GM18868 (cell line): ENCODE measurements at regions not wholly inside any gene's neighbourhood (a gene's known extent, or its start where the extent isn't known, plus 50 kb on each side); places are given as distances from the start of the nearest gene placed in this dataset.
"Not testable (repeated sequence)": the region's sequence is repeated elsewhere in the genome, so short reads cannot be mapped to it uniquely, and the experiment has no call there.

Experiments
- ATAC-seq: cut with Tn5 transposase; IDR thresholded peaks from one replicate; pipeline ENCODE4 v1.9.1; 2021; ENCODE audit warnings: mild to moderate bottlenecking, moderate library complexity; ENCODE audit not compliant: unreplicated experiment

DNA sequence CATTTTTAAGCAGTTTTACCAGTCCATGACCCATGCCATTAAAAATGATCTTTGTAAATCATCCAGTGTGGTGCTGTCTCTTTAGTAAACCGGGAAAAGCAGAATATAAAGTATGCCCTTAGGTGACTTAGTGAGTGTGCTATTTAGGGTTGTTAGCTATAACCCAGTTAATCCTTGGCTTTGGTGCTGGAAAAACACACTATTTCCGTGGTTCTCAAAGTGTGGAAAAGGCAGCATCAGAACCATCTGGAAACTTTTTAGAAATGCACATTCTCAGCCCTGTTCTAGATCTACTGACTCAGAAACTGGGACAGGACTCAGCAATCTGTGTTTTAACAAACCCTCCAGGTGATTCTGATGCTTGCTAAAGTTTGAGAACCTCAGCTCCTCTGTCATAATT is 123.6 kb upstream of the ZNF608 start:
- ATAC-seq = no peak

DNA sequence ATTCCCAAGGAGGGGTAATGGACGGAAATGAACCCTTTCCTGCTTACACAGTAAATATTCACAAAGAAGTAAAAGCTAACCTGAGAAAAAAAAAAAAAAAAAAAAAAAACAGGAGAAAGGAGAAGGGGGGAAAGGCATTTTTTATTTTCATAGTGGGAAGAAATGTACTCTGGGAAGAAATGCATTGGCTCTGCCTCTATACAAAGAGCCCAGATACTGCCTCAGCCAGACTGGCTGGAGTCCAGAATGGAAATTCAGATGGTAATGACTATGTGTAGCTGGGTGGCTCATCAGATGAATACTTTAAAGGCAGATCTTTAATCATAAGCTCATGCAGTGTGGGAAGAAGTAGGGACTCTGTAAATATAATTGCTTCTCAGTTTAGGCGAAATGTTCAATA is 124.9 kb upstream of the ZNF608 start:
- no peak for ATAC-seq

- ATAC-seq = no peak
Observed at GRCh38 chr5:124872086-124872485, 125.6 kb upstream of the ZNF608 start.

GRCh38 chr5:124872615-124873014 is 126.2 kb upstream of the ZNF608 start:
- no peak for ATAC-seq

- ATAC-seq = no peak
Observed at GRCh38 chr5:124873188-124873587, 126.7 kb upstream of the ZNF608 start.

DNA sequence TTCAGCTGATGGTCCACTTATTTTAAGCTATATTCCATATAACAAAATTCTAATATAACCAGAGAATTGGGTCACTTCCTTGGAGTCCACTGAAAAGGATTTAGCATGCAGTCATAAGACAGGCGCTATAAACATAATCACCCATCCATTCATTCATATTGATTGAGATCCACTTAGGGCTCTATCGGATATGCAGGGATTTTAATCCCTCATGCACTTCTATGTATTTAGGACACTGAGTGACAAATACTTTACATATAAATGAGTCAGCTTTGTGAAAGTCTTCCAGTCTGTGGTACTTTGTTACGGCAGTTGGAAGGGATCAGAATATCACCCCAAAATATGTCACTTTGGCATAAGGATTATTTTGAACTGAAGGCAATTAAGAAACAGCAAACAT is 127.3 kb upstream of the ZNF608 start:
- no peak for ATAC-seq

GRCh38 chr5:124876566-124876965 is 130.1 kb upstream of the ZNF608 start:
- no peak for ATAC-seq

- no peak for ATAC-seq
Observed at GRCh38 chr5:124876983-124877382, 130.5 kb upstream of the ZNF608 start.

- ATAC-seq = no peak
Observed at GRCh38 chr5:124877501-124878146, 131.2 kb upstream of the ZNF608 start.

DNA sequence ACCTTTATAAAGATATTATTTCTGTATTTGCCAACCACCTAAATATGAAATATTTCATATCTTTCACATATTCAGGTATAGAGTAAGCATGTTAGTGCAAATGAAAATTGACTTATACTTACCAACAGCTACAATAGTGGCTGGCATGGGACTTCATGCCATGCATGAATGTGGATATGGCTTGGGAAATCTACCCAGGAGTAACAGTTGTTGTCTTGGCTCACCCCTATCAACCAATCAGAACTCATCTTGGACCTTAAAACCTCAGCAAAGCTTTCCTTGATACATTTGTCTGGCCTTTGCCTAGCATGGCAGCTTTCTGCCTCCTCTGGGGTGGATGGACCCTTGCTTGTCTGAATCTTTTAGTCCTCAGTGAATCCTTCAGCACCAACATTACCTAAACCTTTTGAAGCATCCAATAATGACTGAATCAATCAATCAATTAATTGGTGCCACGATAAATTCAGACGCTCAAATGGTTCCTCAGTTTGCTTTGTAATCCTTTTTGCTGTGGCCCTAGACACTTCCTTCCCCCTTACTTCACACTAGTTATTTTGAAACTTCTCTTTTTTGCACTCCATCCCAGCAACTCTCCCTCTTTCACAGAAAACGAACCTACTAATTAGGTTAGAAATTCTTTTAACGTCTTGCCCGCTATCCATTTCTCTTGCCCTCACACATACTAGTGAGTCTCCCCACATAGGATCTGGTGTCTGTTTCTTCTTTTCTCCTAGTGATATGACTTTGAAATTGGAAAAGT is 132.3 kb upstream of the ZNF608 start:
- ATAC-seq = no peak

GRCh38 chr5:124880903-124881697 is 134.7 kb upstream of the ZNF608 start:
- no peak for ATAC-seq

DNA sequence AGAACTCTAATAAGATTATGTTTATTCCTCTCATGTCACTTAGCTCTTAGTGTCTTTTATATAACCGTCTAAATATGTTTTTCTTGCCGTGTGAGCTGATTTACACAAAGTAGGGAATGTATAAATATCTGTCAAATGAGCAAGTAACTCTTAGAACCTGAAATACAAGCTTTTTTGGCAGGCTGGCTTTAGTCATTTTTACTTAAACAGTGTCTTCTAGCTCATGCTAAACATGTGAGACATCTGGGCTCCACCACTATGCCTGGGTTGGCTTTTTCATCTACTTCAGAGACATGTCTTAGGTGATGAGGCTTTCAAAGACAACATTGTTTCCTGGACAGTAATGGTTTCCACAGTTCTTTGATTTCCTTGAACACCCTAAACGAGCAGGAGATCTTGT is 137.2 kb upstream of the ZNF608 start:
- no peak for ATAC-seq

- ATAC-seq = no peak
Observed at GRCh38 chr5:124884114-124884513, 137.7 kb upstream of the ZNF608 start.

- ATAC-seq = no peak
Observed at GRCh38 chr5:124885490-124885889, 139.1 kb upstream of the ZNF608 start.

- no peak for ATAC-seq
Observed at GRCh38 chr5:124887223-124887622, 140.8 kb upstream of the ZNF608 start.

- no peak for ATAC-seq
Observed at GRCh38 chr5:124888050-124888506, 141.6 kb upstream of the ZNF608 start.

DNA sequence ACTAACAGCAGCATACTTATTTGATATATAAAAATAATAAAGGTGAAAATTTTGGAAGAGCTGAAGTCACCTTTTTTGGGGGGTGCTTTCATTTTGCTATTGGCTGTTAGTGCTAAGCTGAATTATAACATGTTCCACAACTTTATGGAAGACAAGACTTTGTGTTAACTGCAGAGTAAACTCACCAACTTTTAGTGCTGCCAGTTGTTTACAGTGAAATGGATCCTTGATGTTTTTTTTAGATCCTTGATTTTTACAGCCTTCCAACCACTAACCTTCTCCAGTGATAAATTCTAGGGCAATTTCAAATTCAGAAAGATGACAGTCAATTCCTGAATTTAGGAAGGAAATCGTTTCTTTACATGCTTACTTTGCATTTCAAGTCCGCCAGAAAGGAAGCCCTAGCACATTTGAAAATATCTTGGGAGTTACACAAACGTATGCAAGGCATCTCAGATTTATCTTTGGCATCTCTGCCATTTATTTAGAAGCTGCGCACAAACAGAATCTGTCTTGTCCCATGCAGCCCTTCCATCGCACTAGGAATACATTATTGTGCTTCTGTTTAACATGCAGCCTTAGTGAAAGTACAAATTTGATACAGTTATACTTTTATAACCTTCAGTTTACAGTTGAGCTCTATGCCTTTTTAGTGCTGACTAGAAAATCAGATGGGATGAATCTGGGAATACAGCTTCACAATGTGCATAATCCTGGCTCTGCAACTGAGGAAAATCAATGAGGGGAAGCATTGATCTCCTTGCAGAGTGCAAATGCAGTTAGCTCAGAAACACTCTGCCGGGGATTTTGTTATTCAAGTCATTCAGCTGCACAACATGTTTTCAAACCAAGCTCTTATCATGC is 142.4 kb upstream of the ZNF608 start:
- ATAC-seq = no peak

DNA sequence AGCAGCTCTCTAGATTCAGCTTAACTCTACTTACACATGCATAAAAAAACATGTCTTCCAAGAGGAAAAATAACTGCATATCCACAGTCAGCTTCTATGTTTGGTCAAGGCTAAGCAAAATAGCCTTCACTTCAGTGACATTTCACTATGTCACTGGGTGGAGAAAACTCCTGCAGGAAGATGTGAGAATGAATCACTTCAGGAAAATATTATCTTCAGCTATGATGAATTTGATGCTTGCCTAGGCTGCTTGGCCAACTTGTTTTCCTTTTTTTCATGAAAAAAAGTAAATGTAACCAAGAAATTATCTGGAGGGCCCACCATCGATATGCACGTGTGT is 143.0 kb upstream of the ZNF608 start:
- ATAC-seq = no peak

GRCh38 chr5:124889850-124890249 is 143.4 kb upstream of the ZNF608 start:
- ATAC-seq = no peak

DNA sequence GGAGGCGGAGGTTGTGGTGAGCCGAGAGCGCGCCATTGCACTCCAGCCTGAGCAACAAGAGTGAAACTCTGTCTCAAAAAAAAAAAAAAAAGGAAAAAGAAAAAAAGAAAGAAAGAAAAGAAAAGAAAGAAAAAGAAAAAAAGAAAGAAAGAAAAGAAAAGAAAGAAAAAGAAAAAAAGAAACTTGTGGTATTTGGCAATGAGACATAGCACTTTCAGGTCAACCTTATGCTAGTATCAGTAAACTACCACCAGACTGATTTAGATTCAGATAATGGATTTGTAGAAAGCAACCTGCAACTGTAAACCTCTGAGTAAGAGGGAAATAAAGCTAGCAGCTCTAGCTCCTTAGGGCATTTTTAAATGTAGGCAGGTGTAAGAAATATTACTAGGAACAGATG is 144.0 kb upstream of the ZNF608 start:
- not testable (repeated sequence) for ATAC-seq

- no peak for ATAC-seq
Observed at GRCh38 chr5:124891179-124891578, 144.7 kb upstream of the ZNF608 start.
